ENCODE measurements at regions not wholly inside any gene's neighbourhood (a gene's known extent, or its start where the extent isn't known, plus 50 kb on each side); places are given as distances from the start of the nearest gene placed in this dataset.

DNA sequence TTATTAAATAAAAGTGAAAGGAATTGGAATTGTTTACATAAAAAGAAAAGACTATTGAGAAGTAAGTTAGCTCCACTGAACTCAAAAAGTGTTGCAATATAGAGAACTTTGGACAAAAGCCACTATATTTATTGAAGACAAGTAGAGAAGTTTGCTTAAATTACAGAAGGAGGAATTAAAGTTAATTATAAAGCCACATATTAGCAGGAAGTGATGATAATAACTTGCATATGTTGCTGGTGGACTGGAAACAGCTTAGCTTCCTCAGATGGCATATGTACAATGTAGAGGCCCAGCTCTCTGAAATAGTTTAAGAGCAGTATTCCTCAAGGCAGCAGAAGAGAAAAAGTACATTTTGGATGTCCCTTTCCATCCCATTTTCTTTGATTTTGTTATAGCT is 400.7 kb downstream of the GATA3 start:
- no peak for TF ChIP-seq POLR2A (IDR thresholded peaks at IDR 0.05)
- TF ChIP-seq, protein P1, sequence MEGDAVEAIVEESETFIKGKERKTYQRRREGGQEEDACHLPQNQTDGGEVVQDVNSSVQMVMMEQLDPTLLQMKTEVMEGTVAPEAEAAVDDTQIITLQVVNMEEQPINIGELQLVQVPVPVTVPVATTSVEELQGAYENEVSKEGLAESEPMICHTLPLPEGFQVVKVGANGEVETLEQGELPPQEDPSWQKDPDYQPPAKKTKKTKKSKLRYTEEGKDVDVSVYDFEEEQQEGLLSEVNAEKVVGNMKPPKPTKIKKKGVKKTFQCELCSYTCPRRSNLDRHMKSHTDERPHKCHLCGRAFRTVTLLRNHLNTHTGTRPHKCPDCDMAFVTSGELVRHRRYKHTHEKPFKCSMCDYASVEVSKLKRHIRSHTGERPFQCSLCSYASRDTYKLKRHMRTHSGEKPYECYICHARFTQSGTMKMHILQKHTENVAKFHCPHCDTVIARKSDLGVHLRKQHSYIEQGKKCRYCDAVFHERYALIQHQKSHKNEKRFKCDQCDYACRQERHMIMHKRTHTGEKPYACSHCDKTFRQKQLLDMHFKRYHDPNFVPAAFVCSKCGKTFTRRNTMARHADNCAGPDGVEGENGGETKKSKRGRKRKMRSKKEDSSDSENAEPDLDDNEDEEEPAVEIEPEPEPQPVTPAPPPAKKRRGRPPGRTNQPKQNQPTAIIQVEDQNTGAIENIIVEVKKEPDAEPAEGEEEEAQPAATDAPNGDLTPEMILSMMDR (IDR thresholded peaks at IDR 0.05), result no peak
